HG03558 (cell line): ENCODE measurements at regions not wholly inside any gene's neighbourhood (a gene's known extent, or its start where the extent isn't known, plus 50 kb on each side); places are given as distances from the start of the nearest gene placed in this dataset.

Experiments used
- ATAC-seq: cut with Tn5 transposase; IDR thresholded peaks from one replicate; pipeline ENCODE4 v1.9.1; 2021; ENCODE audit warnings: moderate number of reproducible peaks; ENCODE audit not compliant: unreplicated experiment; ENCODE audit errors: extremely low read depth

GRCh38 chr17:69975808-69976207 lies 99.2 kb upstream of the KCNJ16 start:
- no peak for ATAC-seq

GRCh38 chr17:69978056-69978646 lies 96.9 kb upstream of the KCNJ16 start:
- ATAC-seq = no peak

GRCh38 chr17:69981441-69981840 lies 93.6 kb upstream of the KCNJ16 start:
- ATAC-seq = no peak

- ATAC-seq = no peak
Measured at GRCh38 chr17:69995476-69995875, 79.5 kb upstream of the KCNJ16 start.

- ATAC-seq = no peak
Measured at GRCh38 chr17:69997332-69997731, 77.7 kb upstream of the KCNJ16 start.

GRCh38 chr17:69999253-69999652 lies 75.8 kb upstream of the KCNJ16 start:
- no peak for ATAC-seq

GRCh38 chr17:70006159-70006558 lies 68.9 kb upstream of the KCNJ16 start:
- ATAC-seq = no peak

GRCh38 chr17:70011750-70012149 lies 63.3 kb upstream of the KCNJ16 start:
- ATAC-seq = no peak

- no peak for ATAC-seq
Measured at GRCh38 chr17:70013911-70014310, 61.1 kb upstream of the KCNJ16 start.

GRCh38 chr17:70017112-70017511 lies 57.9 kb upstream of the KCNJ16 start:
- ATAC-seq = no peak

- no peak for ATAC-seq
Measured at GRCh38 chr17:70017941-70018340, 57.1 kb upstream of the KCNJ16 start.

GRCh38 chr17:70021726-70022125 lies 53.3 kb upstream of the KCNJ16 start:
- no peak for ATAC-seq

GRCh38 chr17:70022175-70022574 lies 52.9 kb upstream of the KCNJ16 start:
- no peak for ATAC-seq

GRCh38 chr17:70024253-70024652 lies 50.8 kb upstream of the KCNJ16 start:
- ATAC-seq = no peak
